H1 (cell line): ENCODE measurements at regions not wholly inside any gene's neighbourhood (a gene's known extent, or its start where the extent isn't known, plus 50 kb on each side); places are given as distances from the start of the nearest gene placed in this dataset.

Source experiments
- CTCF ChIA-PET: fragments of 300-600 bp; sonication (Branson Sonifier 250); formaldehyde crosslinking; loops from one replicate; lab custom pipeline; 2021; ENCODE audit not compliant: partially characterized antibody; lab: Charles Lee
- POLR2A ChIA-PET: fragments of 300-600 bp; sonication (Branson Sonifier 250); formaldehyde crosslinking; loops from one replicate; lab custom pipeline; 2021; ENCODE audit warnings: inconsistent platforms; ENCODE audit not compliant: partially characterized antibody; lab: Charles Lee
- DNase-seq, 2 experiments: peaks; one replicate each; pipeline versions ENCODE4 v3.0.0 to v3.0.0-alpha.2; 2010 to 2022; ENCODE audit warnings: low spot score in 2 of 2, low read depth in 1 of 2, mixed read lengths in 1 of 2
- FAIRE-seq: peaks from 2 replicates; lab custom pipeline; 2011; peaks lifted over from hg19 to GRCh38; lab: Jason Lieb, UNC
- H2AFZ ChIP-seq: 2 replicates; pipeline ENCODE4 v1.8.1; 2012; ENCODE audit warnings: low read length, inconsistent platforms
- H2AK5ac ChIP-seq: 2 replicates; pipeline ENCODE4 v1.6.1; 2013; ENCODE audit warnings: low read depth, low read length
- H2BK120ac ChIP-seq: replicated peaks from 2 replicates; pipeline ENCODE3; 2013; ENCODE audit warnings: low read depth, low read length, inconsistent platforms
- H2BK12ac ChIP-seq: 2 replicates; pipeline ENCODE4 v1.6.1; 2013; ENCODE audit warnings: low read depth, low read length
- H2BK15ac ChIP-seq: 2 replicates; pipeline ENCODE4 v1.6.1; 2013; ENCODE audit warnings: low read length
- H2BK20ac ChIP-seq: 2 replicates; pipeline ENCODE4 v1.6.1; 2013; ENCODE audit warnings: low read length
- H2BK5ac ChIP-seq: 2 replicates; pipeline ENCODE4 v1.6.1; 2013; ENCODE audit warnings: low read depth, low read length
- H3K14ac ChIP-seq: 2 replicates; pipeline ENCODE4 v1.6.1; 2013; ENCODE audit warnings: inconsistent platforms; ENCODE audit not compliant: insufficient read length
- H3K18ac ChIP-seq: 2 replicates; pipeline ENCODE4 v1.6.1; 2013; ENCODE audit warnings: low read length; ENCODE audit errors: extremely low read depth
- H3K23ac ChIP-seq: 2 replicates; pipeline ENCODE4 v1.6.1; 2013; ENCODE audit warnings: inconsistent platforms; ENCODE audit not compliant: insufficient read length
- H3K23me2 ChIP-seq: 2 replicates; pipeline ENCODE4 v1.6.1; 2013; ENCODE audit warnings: low read depth, low read length
- H3K27ac ChIP-seq: 2 replicates; pipeline ENCODE4 v1.6.1; 2011; ENCODE audit warnings: low read depth, low read length, inconsistent platforms
- H3K27me3 ChIP-seq, 4 experiments: replicated peaks in 1 of 4; 1 replicate in 1 of 4; 2 replicates in 3 of 4; pipeline versions ENCODE4 v1.6.1 to v1.8.1; 2011 to 2013; ENCODE audit warnings: low read length in 3 of 4, mild to moderate bottlenecking in 3 of 4, inconsistent platforms in 2 of 4, mixed read lengths in 2 of 4, moderate library complexity in 1 of 4; ENCODE audit not compliant: control insufficient read depth in 3 of 4, insufficient read depth in 3 of 4; ENCODE audit errors: extremely low read depth in 1 of 4
- H3K36me3 ChIP-seq, 4 experiments: 2 replicates each; pipeline versions ENCODE4 v1.6.1 to v1.8.1; 2011 to 2013; ENCODE audit warnings: mild to moderate bottlenecking in 4 of 4, low read length in 3 of 4, moderate library complexity in 2 of 4, control low read depth in 1 of 4, inconsistent platforms in 1 of 4; ENCODE audit not compliant: insufficient read depth in 4 of 4, control insufficient read depth in 2 of 4
- H3K4ac ChIP-seq: replicated peaks from 2 replicates; pipeline ENCODE3; 2013; ENCODE audit warnings: low read length, low read depth, mixed read lengths, inconsistent platforms; ENCODE audit not compliant: insufficient read length
- H3K4me1 ChIP-seq, 4 experiments: replicated peaks in 1 of 4; 1 replicate in 1 of 4; 2 replicates in 3 of 4; pipeline versions ENCODE4 v1.6.1 to v1.8.1; 2011 to 2013; ENCODE audit warnings: low read length in 3 of 4, inconsistent platforms in 2 of 4, mixed read lengths in 1 of 4; ENCODE audit not compliant: insufficient read depth in 4 of 4, control insufficient read depth in 3 of 4
- H3K4me2 ChIP-seq, 2 experiments: 2 replicates each; pipeline versions ENCODE4 v1.6.1 to v1.8.1; 2011 to 2013; ENCODE audit warnings: low read depth in 2 of 2, low read length in 2 of 2, control low read depth in 1 of 2, inconsistent platforms in 1 of 2, mild to moderate bottlenecking in 1 of 2; ENCODE audit not compliant: insufficient read depth in 1 of 2
- H3K4me3 ChIP-seq, 4 experiments: fragments of 200-600, 300-600 bp in 1 of 4; sonication (generic), shearing (Covaris generic), sonication (Bioruptor Twin) in 1 of 4; 2 replicates each; pipeline versions ENCODE4 v1.5.1 to v1.8.1; 2011 to 2016; ENCODE audit warnings: low read length in 4 of 4, low read depth in 3 of 4, control low read depth in 2 of 4, inconsistent platforms in 2 of 4, mild to moderate bottlenecking in 2 of 4, mixed read lengths in 1 of 4, moderate library complexity in 1 of 4; ENCODE audit not compliant: insufficient read depth in 2 of 4; ENCODE audit errors: extremely low read depth in 1 of 4
- H3K56ac ChIP-seq: replicated peaks from 2 replicates; pipeline ENCODE3; 2013; ENCODE audit warnings: low read depth, mild to moderate bottlenecking, mixed read lengths, low read length, inconsistent platforms; ENCODE audit not compliant: insufficient read length
- H3K79me1 ChIP-seq: 2 replicates; pipeline ENCODE4 v1.6.1; 2013; ENCODE audit warnings: low read depth, low read length, control low read depth
- H3K79me2 ChIP-seq, 2 experiments: 2 replicates each; pipeline versions ENCODE4 v1.6.1 to v1.8.1; 2012 to 2013; ENCODE audit warnings: low read length in 2 of 2, mild to moderate bottlenecking in 2 of 2, inconsistent platforms in 1 of 2; ENCODE audit not compliant: insufficient read depth in 2 of 2, control insufficient read depth in 1 of 2
- H3K9ac ChIP-seq, 4 experiments: replicated peaks in 1 of 4; 1 replicate in 1 of 4; 2 replicates in 3 of 4; pipeline versions ENCODE4 v1.6.1 to v1.8.1; 2011 to 2013; ENCODE audit warnings: low read depth in 3 of 4, low read length in 3 of 4, control low read depth in 2 of 4, mild to moderate bottlenecking in 2 of 4, moderate library complexity in 2 of 4, inconsistent platforms in 1 of 4; ENCODE audit errors: extremely low read depth in 1 of 4
- H3K9me3 ChIP-seq, 2 experiments: 2 replicates each; pipeline versions ENCODE4 v1.6.1 to v1.8.1; 2012 to 2013; ENCODE audit warnings: mild to moderate bottlenecking in 2 of 2, moderate library complexity in 2 of 2, control low read depth in 1 of 2, inconsistent platforms in 1 of 2, low read depth in 1 of 2, low read length in 1 of 2, mixed read lengths in 1 of 2; ENCODE audit not compliant: insufficient read depth in 2 of 2
- H4K20me1 ChIP-seq, 2 experiments: replicated peaks in 1 of 2; 2 replicates each; pipeline versions ENCODE3 to v1.8.1; 2011 to 2013; ENCODE audit warnings: inconsistent platforms in 2 of 2, low read length in 2 of 2, mild to moderate bottlenecking in 1 of 2; ENCODE audit not compliant: insufficient read depth in 2 of 2, control insufficient read depth in 1 of 2
- H4K5ac ChIP-seq: 2 replicates; pipeline ENCODE4 v1.6.1; 2013; ENCODE audit warnings: low read length, low read depth, mixed read lengths, inconsistent platforms; ENCODE audit not compliant: insufficient read length
- H4K8ac ChIP-seq: 2 replicates; pipeline ENCODE4 v1.8.0; 2013; ENCODE audit warnings: mild to moderate bottlenecking, moderate library complexity, low read length, inconsistent platforms; ENCODE audit not compliant: insufficient read depth; ENCODE audit errors: extremely low read depth
- H4K91ac ChIP-seq: replicated peaks from 2 replicates; pipeline ENCODE3; 2013; ENCODE audit warnings: low read length, mixed read lengths, inconsistent platforms; ENCODE audit not compliant: insufficient read length
- CHD2 ChIP-seq: IDR thresholded peaks from 2 replicates; pipeline ENCODE4 v1.6.1; 2012; ENCODE audit warnings: low read length, improper control_type of control experiment
- EZH2 ChIP-seq: fragments of 200-600 bp; sonication (generic); IDR thresholded peaks from 2 replicates; pipeline ENCODE4 v1.7.1; 2012; ENCODE audit warnings: low read depth, mild to moderate bottlenecking, moderate library complexity, low read length, inconsistent platforms; ENCODE audit not compliant: severe bottlenecking
- GTF2F1 ChIP-seq: IDR thresholded peaks from 2 replicates; pipeline ENCODE4 v1.6.1; 2012; ENCODE audit warnings: low read depth, low read length, improper control_type of control experiment, borderline replicate concordance
- HDAC6 ChIP-seq: IDR thresholded peaks from one replicate; pipeline ENCODE4 v1.7.1; 2012; ENCODE audit warnings: low read depth, mild to moderate bottlenecking, inconsistent platforms, low read length, moderate library complexity
- RAD21 ChIP-seq, 2 experiments: IDR thresholded peaks in 1 of 2; conservative IDR thresholded peaks in 1 of 2; 2 replicates each; pipeline ENCODE4 v1.6.1; 2011; ENCODE audit warnings: low read depth in 2 of 2, low read length in 2 of 2, improper control_type of control experiment in 1 of 2, inconsistent platforms in 1 of 2, mild to moderate bottlenecking in 1 of 2, moderate library complexity in 1 of 2
- SIRT6 ChIP-seq: IDR thresholded peaks from one replicate; pipeline ENCODE4 v1.7.1; 2012; ENCODE audit warnings: low read length, inconsistent platforms
- WGBS, 2 experiments: shearing (Covaris generic) in 1 of 2; methylation state at CpG; one replicate each; pipeline versions ENCODE4 v1.1.6 to v1.1.7; 2013 to 2015; ENCODE audit warnings: low lambda C conversion rate in 2 of 2, mixed read lengths in 2 of 2, inconsistent platforms in 1 of 2, low coverage in 1 of 2, missing lambda C conversion rate in 1 of 2; ENCODE audit not compliant: insufficient replicate concordance in 2 of 2, insufficient coverage in 1 of 2, insufficient read length in 1 of 2; ENCODE audit errors: extremely low coverage in 1 of 2, missing lambda C conversion rate in 1 of 2; 5-methylcytosine and 5-hydroxymethylcytosine counted together
- TF ChIP-seq, protein P1 (sequence below): IDR thresholded peaks from 2 replicates; pipeline ENCODE4 v1.6.1; 2012; ENCODE audit warnings: inconsistent platforms

DNA sequence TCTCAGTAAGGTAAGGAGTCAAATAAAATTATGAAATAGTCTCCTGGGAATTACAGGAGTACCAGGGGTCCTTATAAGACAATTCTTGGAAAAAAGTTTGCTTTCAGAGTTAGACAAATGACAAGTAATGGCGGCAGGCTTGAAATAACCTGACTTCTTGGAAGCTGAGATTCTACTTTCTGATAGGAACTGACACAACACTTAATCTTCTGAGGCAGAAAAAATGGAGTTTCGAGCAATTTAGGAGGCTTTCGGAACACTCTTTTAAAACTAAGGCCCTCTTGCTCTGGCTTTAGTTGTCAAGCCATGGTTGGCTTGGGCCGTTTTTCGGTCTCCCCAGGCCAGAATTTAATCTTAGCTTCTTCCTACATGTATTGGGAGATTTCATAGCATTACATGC, 260.0 kb downstream of the GATA3 start:
- CTCF ChIA-PET, result no interaction called here
- DNase-seq, result no peak

More for the DNA sequence above, 260.0 kb downstream of the GATA3 start:
- POLR2A ChIA-PET, result interaction anchor here (0.7 kb wide), 1 partner anchor 76 kb away, joined by 3 read pairs; no protein-coding TSS in a partner anchor
- Histone ChIP-seq H3K18ac (no peak overlapping the region), H3K4me3 (no peak overlapping the region), H2BK15ac (no peak overlapping the region), H3K79me1 (no peaks in the 10 kb centered on the region), H4K5ac (no peak overlapping the region), H2AK5ac (no peak overlapping the region), H3K4me2 (no peak overlapping the region), H4K91ac (no peak overlapping the region), H2BK120ac (no peak overlapping the region), H3K9me3 (no peaks in the 10 kb centered on the region), H3K9ac (no peak overlapping the region), H4K8ac (no peak overlapping the region), H3K79me2 (no peaks in the 10 kb centered on the region), H2BK20ac (no peak overlapping the region), H3K4me1 (no peaks in the 10 kb centered on the region), H3K23me2 (no peaks in the 10 kb centered on the region), H3K27me3 (no peaks in the 10 kb centered on the region), H3K27ac (no peak overlapping the region), H2BK5ac (no peak overlapping the region), H3K23ac (no peak overlapping the region), H4K20me1 (no peaks in the 10 kb centered on the region), H2BK12ac (no peak overlapping the region), H3K4ac (no peak overlapping the region), H2AFZ (no peak overlapping the region), H3K36me3 (no peaks in the 10 kb centered on the region), H3K56ac (no peak overlapping the region), H3K14ac (no peak overlapping the region)
- no peak for FAIRE-seq
- 92% methylated on average over 5 of the region's 5 CpGs; no CpG with 5 or more reads in 1 of the 2 experiments for WGBS, 2 experiments
- TF ChIP-seq GTF2F1 (no peak), RAD21 (IDR thresholded peaks at IDR 0.05 in 1 of 2, conservative IDR thresholded peaks at IDR 0.05 in 1 of 2; ENCODE audit: low read depth in 2 of 2, low read length in 2 of 2) (no peak), EZH2 (no peak), HDAC6 (no peak), SIRT6 (no peak), CHD2 (no peak)
- TF ChIP-seq, protein P1, sequence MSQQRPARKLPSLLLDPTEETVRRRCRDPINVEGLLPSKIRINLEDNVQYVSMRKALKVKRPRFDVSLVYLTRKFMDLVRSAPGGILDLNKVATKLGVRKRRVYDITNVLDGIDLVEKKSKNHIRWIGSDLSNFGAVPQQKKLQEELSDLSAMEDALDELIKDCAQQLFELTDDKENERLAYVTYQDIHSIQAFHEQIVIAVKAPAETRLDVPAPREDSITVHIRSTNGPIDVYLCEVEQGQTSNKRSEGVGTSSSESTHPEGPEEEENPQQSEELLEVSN, result no peak
